Body of pancreas (tissue), 4 donors: ENCODE measurements at regions not wholly inside any gene's neighbourhood (a gene's known extent, or its start where the extent isn't known, plus 50 kb on each side); places are given as distances from the start of the nearest gene placed in this dataset.

Experiments
- POLR2A ChIP-seq, 3 donors: fragments of 450-650 bp; IDR thresholded peaks; one replicate each; pipeline ENCODE4 v1.6.1; 2016; ENCODE audit warnings: antibody characterized with exemption in 3 of 3, mild to moderate bottlenecking in 2 of 3
- TF ChIP-seq, protein P1 (sequence below), 7 experiments: fragments of 450-650 bp in 4 of 7; fragments of 200-600 bp in 3 of 7; sonication (generic) in 3 of 7; IDR thresholded peaks; one replicate each; pipeline ENCODE4 v1.5.1; 2016 to 2019; ENCODE audit warnings: antibody characterized with exemption in 7 of 7

DNA sequence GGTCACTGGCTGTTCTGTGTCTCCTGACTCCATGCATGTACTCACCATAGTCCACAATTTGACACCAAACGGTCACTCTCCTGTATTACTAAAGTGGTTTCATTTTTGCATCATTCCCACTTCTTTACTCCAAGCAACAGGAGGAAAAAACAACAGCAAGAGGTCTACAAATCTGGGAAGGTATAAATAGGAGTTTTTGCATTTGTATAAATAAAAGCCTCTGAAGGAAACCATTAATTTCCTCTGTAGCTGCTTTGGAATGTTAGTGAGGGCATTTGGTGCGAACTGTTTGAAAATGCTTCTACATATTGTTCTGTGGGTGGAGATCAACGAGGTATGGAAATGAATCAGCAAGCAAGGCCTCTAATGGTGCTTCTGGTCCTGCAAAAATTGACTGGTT is 148.5 kb upstream of the DLX2 start:
- TF ChIP-seq, protein P1, sequence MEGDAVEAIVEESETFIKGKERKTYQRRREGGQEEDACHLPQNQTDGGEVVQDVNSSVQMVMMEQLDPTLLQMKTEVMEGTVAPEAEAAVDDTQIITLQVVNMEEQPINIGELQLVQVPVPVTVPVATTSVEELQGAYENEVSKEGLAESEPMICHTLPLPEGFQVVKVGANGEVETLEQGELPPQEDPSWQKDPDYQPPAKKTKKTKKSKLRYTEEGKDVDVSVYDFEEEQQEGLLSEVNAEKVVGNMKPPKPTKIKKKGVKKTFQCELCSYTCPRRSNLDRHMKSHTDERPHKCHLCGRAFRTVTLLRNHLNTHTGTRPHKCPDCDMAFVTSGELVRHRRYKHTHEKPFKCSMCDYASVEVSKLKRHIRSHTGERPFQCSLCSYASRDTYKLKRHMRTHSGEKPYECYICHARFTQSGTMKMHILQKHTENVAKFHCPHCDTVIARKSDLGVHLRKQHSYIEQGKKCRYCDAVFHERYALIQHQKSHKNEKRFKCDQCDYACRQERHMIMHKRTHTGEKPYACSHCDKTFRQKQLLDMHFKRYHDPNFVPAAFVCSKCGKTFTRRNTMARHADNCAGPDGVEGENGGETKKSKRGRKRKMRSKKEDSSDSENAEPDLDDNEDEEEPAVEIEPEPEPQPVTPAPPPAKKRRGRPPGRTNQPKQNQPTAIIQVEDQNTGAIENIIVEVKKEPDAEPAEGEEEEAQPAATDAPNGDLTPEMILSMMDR (IDR thresholded peaks at IDR 0.05): no peak
- no peak for TF ChIP-seq POLR2A (IDR thresholded peaks at IDR 0.05)
